ENCODE measurements at regions not wholly inside any gene's neighbourhood (a gene's known extent, or its start where the extent isn't known, plus 50 kb on each side); places are given as distances from the start of the nearest gene placed in this dataset.

- RAD21 ChIA-PET (ENCODE audit: unreplicated experiment), result no interaction called here
- Histone ChIP-seq H3K27ac (ENCODE audit: control insufficient read depth, insufficient read depth) (no peak overlapping the region), H3K36me3 (ENCODE audit: control insufficient read depth in 2 of 2, insufficient read depth in 2 of 2, low read length in 1 of 2) (no peaks in the 10 kb centered on the region), H3K79me2 (ENCODE audit: control insufficient read depth, insufficient read depth, low read length) (no peaks in the 10 kb centered on the region), H2AFZ (ENCODE audit: control insufficient read depth, low read depth, low read length) (no peak overlapping the region), H3K27me3 (replicated peaks in 1 of 2; ENCODE audit: control insufficient read depth in 2 of 2, insufficient read depth in 2 of 2, low read length in 1 of 2) (no peaks in the 10 kb centered on the region), H3K9me3 (replicated peaks; ENCODE audit: control insufficient read depth, insufficient read depth, low read length) (no peaks in the 10 kb centered on the region; the same call in 2 of the 3 replicates), H3K9ac (ENCODE audit: control insufficient read depth, insufficient read depth, low read length) (no peak overlapping the region), H3K4me3 (no peak overlapping the region), H3K4me2 (ENCODE audit: control insufficient read depth, insufficient read depth) (no peak overlapping the region), H3K4me1 (ENCODE audit: control insufficient read depth, insufficient read depth, low read length) (no peaks in the 10 kb centered on the region), H4K20me1 (ENCODE audit: control insufficient read depth, insufficient read depth) (no peaks in the 10 kb centered on the region)
- CTCF ChIA-PET, result no interaction called here
- 9% methylated on average over 4 of the region's 4 CpGs for WGBS (ENCODE audit: insufficient coverage, insufficient replicate concordance, low lambda C conversion rate, missing lambda C conversion rate)
- no peak for DNase-seq (ENCODE audit: low read depth, low spot score)
- SMC1A ChIA-PET (ENCODE audit: uncharacterized antibody, unreplicated experiment), result interaction anchor here (0.7 kb wide), 1 partner anchor 9 kb away, joined by 3 read pairs; no protein-coding TSS in a partner anchor
- intact Hi-C loops (cut with micrococcal nuclease; ENCODE audit: unreplicated experiment), result no loop called here
- TF ChIP-seq EGR1 (IDR thresholded peaks at IDR 0.05; ENCODE audit: borderline replicate concordance in 1 of 2, low read depth in 2 of 2, low read length in 2 of 2) (no peak), TCF3 (IDR thresholded peaks at IDR 0.05; ENCODE audit: borderline replicate concordance, insufficient read depth, low read depth, low read length) (no peak), NFYB (IDR thresholded peaks at IDR 0.05; ENCODE audit: insufficient read depth, low read depth, low read length) (no peak), TCF12 (IDR thresholded peaks at IDR 0.05; ENCODE audit: low read depth, low read length) (no peak), POLR2A (IDR thresholded peaks at IDR 0.05; ENCODE audit: low read depth, low read length) (no peak), BACH1 (IDR thresholded peaks at IDR 0.05; ENCODE audit: borderline replicate concordance) (no peak), DPF2 (IDR thresholded peaks at IDR 0.05) (no peak), SUZ12 (IDR thresholded peaks at IDR 0.05; ENCODE audit: unreplicated experiment) (no peak)
- in situ Hi-C loops (cut with MboI), result no loop called here
- no peak for ATAC-seq
- POLR2A ChIA-PET, result no interaction called here
- no TSS peak for BruUV-seq (replicated peaks)
- no peak for FAIRE-seq
Observed at GRCh38 chr3:7800006-7800780, 701.4 kb upstream of the LMCD1 start.

GRCh38 chr3:7812490-7812889 lies 689.1 kb upstream of the LMCD1 start:
- no peak for ATAC-seq
- TF ChIP-seq PBX3 (IDR thresholded peaks at IDR 0.05; ENCODE audit: insufficient replicate concordance, low read depth, low read length) (no peak), STAT1 (conservative IDR thresholded peaks at IDR 0.05) (no peak), GABPA (IDR thresholded peaks at IDR 0.05; ENCODE audit: low read depth) (no peak), E2F8 (IDR thresholded peaks at IDR 0.05; ENCODE audit: low read depth, partially characterized antibody) (no peak), SIX5 (IDR thresholded peaks at IDR 0.05; ENCODE audit: low read depth, low read length, severe bottlenecking) (no peak)

More at GRCh38 chr3:7812490-7812889, 689.1 kb upstream of the LMCD1 start:
- H4K20me1 ChIP-seq (ENCODE audit: control insufficient read depth, insufficient read depth), result no peaks in the 10 kb centered on the region
- H3K4me1 ChIP-seq (ENCODE audit: control insufficient read depth, insufficient read depth, low read length), result no peaks in the 10 kb centered on the region
- H3K4me3 ChIP-seq, result no peak overlapping the region
- H3K79me2 ChIP-seq (ENCODE audit: control insufficient read depth, insufficient read depth, low read length), result no peaks in the 10 kb centered on the region
- ChIA-PET SMC1A (ENCODE audit: uncharacterized antibody, unreplicated experiment) (no interaction called here), RAD21 (ENCODE audit: unreplicated experiment) (no interaction called here), CTCF (no interaction called here), POLR2A (no interaction called here)
- no peaks in the 10 kb centered on the region for H3K36me3 ChIP-seq (ENCODE audit: control insufficient read depth in 2 of 2, insufficient read depth in 2 of 2, low read length in 1 of 2)
- intact Hi-C loops (cut with micrococcal nuclease; ENCODE audit: unreplicated experiment) (no loop called here), in situ Hi-C loops (cut with MboI) (no loop called here)
- H3K9me3 ChIP-seq (replicated peaks; ENCODE audit: control insufficient read depth, insufficient read depth, low read length), result no peaks in the 10 kb centered on the region
- H3K27ac ChIP-seq (ENCODE audit: control insufficient read depth, insufficient read depth), result no peak overlapping the region
- FAIRE-seq (no peak), DNase-seq (ENCODE audit: low read depth, low spot score) (no peak)
- H3K4me2 ChIP-seq (ENCODE audit: control insufficient read depth, insufficient read depth), result no peak overlapping the region
- WGBS (ENCODE audit: insufficient coverage, insufficient replicate concordance, low lambda C conversion rate, missing lambda C conversion rate), result 65% methylated on average over 3 of the region's 3 CpGs
- no peak overlapping the region for H2AFZ ChIP-seq (ENCODE audit: control insufficient read depth, low read depth, low read length)
- no peaks in the 10 kb centered on the region for H3K27me3 ChIP-seq (replicated peaks in 1 of 2; ENCODE audit: control insufficient read depth in 2 of 2, insufficient read depth in 2 of 2, low read length in 1 of 2)
- no TSS peak for BruUV-seq (replicated peaks)
- H3K9ac ChIP-seq (ENCODE audit: control insufficient read depth, insufficient read depth, low read length), result no peak overlapping the region
